SH-SY5Y (cell line): ENCODE measurements at regions not wholly inside any gene's neighbourhood (a gene's known extent, or its start where the extent isn't known, plus 50 kb on each side); places are given as distances from the start of the nearest gene placed in this dataset.

ENCODE experiments used
- GATA2 ChIP-seq: IDR thresholded peaks from 2 replicates; pipeline ENCODE4 v1.6.1; 2011; ENCODE audit warnings: mild to moderate bottlenecking, low read depth, low read length
- GATA3 ChIP-seq: IDR thresholded peaks from 2 replicates; pipeline ENCODE4 v1.6.1; 2011; ENCODE audit warnings: low read depth, mild to moderate bottlenecking, low read length, moderate library complexity

GRCh38 chr3:106817706-106818105, 559.5 kb upstream of the CCDC54 start:
- no peak for TF ChIP-seq GATA2
- TF ChIP-seq GATA3 = no peak
